Fibroblast of upper back skin (primary cell): ENCODE measurements at regions not wholly inside any gene's neighbourhood (a gene's known extent, or its start where the extent isn't known, plus 50 kb on each side); places are given as distances from the start of the nearest gene placed in this dataset.

ENCODE experiments used
- DNase-seq: peaks from one replicate; pipeline ENCODE4 v3.0.0-alpha.2; 2013

DNA sequence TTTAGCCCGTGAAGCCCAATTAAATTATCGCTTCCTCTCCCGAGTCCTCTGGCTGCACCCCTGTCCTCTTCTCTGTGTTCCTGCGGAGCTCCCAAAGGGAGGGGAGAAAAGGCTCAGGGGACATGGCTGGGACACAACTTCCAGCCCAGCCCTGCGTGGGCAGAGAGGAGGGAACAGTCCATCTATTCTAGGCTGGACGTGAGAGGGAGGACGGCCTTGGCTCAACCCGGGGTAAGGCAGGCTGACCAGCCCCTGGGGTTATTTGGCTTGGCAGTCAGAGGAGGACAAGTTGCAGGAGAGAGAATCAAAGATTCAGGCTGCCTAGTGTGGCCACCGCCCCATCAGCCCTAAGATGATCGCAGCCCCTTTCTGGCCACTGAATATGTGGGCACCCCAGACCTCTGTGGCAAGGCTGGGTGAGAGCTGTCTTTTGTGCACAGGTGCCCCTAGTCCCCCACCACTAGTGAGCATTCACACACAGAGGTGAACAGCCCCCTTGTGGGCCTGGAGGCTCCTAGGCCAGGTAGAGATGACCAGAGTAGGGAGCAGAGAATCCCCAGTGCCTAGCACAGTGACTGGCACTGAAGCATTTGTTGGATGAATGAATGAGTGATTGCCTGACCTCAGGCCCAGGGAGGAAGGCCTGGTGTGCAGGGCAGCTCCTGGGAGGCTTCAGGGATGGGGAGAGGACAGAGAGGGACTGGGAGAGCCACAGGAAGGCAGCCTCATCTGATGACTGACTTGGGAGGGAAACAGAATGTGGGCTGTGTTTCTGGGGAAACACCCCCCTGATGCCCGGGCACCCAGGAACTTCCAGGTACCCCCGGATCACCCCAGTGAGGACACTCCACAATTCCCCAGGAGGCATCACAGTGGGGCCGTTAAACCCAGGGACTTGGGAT, 133.9 kb downstream of the C9orf50 start:
- DNase-seq = no peak

- no peak for DNase-seq
Measured at GRCh38 chr9:129485145-129485774, 135.6 kb downstream of the C9orf50 start.

GRCh38 chr9:129484352-129485000, 136.4 kb downstream of the C9orf50 start:
- no peak for DNase-seq

GRCh38 chr9:129483415-129484351, 137.2 kb downstream of the C9orf50 start:
- DNase-seq = peak; percentile 94

- peak; percentile 97 for DNase-seq
Measured at GRCh38 chr9:129482521-129483414, 138.1 kb downstream of the C9orf50 start.

DNA sequence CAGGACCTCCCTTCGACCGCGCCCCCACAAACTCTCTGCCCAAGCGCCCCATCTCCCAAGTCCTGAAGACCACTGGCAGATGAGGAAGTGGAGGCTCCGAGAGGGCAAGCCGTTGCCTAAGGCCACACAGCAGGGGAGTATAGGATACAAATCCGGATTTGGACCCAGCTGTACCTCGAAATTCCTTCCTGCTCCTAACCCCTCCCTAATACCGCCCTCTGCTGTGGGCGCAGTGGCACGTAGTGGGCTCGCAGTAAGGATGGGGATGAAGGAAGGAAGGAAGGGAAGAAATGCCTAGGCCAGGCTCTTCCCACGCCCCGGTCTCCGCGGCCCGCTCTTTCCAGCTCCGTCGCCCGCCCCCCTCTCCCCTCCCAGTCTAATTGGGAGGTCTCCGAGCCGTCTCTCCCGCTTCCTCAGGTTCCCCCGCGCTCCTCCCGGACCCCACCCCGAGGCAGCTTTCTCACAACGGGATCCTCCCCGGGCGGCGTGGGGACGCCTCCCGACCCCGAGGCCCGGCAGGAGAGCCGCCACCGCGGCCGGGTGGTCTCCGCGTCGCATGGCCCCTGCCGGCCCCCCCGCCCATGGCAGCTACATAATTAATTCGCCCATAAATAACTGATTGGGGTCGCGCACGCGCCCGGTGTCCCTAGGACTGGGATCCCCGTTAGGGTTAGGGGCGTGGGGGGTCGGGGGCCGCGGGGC, 138.9 kb downstream of the C9orf50 start:
- DNase-seq = peak; percentile 61

DNA sequence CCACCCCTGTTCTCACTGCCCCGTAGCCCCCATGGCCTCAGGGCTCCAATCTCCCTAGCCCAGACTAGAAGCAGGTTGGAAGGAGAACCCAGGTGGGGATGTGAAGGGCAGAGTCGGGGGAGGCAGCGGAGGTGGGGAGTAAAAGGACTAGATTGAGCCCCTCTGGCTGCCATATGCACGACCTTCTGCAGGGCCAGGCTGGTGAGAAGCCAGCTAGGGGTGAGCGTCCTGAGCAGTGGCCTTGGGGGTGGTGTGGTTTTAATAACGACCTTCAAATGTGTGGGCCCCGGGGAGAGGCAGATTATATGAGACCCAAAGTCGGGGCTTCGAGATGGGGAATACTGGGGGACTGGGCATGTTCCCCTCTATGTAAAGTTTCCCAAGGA, 139.5 kb downstream of the C9orf50 start:
- no peak for DNase-seq

GRCh38 chr9:129480745-129481144, 140.2 kb downstream of the C9orf50 start:
- no peak for DNase-seq

DNA sequence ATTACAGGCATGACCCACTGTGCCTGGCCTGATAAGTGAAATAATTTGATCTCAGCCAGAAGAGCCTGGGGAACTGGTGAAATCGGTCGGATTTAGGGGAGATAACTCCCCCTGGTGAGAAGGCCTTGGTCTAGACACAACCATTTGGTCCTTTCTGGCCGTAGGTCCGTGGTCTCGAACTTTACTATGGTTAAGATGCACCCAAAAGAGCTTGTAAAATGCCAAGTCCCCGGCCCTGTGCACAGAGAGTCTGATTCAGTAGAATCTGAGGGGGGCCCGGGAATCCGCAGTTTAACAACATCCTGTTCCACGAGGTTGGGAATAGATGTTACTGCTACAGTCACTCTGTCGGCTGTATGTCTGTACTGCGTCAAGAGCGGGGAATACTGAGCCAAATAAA, 140.7 kb downstream of the C9orf50 start:
- DNase-seq = peak; percentile 53

- no peak for DNase-seq
Measured at GRCh38 chr9:129479631-129480011, 141.3 kb downstream of the C9orf50 start.

GRCh38 chr9:129478961-129479630, 141.8 kb downstream of the C9orf50 start:
- DNase-seq = no peak

DNA sequence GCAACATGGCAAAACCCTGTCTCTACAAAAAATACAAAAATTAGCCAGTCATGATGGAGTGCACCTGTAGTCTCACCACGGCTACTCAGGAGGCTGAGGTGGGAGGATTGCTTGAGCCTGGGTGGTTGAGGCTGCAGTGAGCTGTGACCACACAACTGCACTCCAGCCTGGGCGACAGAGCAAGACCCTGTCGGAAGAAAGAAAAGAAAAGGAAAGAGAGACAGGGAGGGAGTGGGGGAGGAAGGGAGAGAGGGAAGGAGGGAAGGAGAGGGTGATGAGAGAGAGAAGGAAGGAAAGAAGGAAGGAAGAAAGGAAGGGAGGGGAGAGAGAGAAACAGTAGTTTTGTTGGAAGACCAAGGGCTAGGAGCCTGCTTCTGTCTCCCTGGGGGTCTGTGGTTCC, 142.4 kb downstream of the C9orf50 start:
- no peak for DNase-seq

DNA sequence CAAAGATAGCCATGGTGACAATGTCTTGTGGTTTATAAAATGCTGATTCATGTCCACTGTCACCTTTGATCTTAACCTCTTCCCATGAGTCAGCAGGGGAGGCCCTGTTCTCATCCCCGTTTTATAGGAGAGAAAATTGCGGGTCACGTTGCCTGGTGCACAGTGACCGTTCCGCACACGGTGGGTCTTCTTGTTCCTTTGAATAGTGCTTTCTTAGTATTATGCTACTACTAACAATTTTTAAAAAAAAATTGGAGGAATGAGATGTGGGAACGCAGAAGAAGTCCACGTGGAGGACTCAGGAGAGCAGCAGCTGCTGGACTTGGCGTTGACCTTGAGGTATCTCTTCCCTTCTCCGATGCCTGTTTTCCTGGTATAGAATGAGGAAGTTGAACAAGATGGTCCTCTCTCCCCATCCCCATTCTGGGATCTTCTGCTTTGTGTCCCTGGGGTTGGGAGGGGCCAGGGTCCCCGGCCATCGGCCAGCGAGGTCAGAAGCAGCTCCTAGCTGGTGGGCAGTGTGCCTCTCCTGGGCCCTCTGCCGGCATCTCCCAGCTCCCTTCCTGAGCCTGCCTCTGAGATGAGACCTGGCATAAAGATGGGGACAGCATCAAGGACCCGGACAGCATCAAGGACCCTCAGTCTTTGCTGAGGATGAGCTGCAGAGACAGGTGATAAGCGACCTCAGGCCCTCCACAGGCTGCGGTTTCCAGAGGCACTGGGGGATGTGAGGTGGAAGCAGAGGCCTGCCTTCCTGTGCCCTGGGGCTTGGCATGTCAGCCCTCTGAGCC, 143.9 kb downstream of the C9orf50 start:
- DNase-seq = no peak

DNA sequence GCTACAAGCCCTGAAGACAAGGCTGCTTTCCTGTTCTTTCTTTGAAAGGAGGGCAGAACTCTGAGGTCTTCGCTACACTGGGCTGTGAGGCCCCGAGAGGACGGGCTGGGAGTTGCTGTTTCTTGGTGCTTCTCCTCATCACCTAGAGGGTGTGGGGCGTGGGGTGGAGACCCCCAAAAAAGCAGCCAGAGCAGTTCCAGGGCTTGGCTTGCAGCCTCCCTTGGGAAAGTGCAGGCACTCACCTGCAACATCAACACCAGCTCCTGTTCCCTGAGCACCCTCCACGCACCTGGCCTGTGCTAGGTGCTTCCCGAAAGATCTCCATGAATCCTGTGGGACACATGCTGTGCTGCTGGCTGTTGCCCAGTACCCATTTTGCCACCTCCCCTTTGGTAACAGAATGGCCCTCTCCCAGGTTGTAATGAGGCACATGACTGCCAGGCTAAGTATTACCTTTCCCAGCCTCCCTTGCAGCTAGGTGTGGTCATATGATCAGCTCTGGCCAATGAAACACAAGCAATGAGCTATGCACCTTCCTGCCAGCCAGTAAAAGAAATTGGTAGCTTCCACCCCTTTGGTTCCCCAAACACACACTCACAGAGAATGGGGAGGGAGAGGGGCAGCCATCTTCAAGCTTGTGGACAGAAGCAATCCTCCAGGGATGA, 146.0 kb downstream of the C9orf50 start:
- no peak for DNase-seq

DNA sequence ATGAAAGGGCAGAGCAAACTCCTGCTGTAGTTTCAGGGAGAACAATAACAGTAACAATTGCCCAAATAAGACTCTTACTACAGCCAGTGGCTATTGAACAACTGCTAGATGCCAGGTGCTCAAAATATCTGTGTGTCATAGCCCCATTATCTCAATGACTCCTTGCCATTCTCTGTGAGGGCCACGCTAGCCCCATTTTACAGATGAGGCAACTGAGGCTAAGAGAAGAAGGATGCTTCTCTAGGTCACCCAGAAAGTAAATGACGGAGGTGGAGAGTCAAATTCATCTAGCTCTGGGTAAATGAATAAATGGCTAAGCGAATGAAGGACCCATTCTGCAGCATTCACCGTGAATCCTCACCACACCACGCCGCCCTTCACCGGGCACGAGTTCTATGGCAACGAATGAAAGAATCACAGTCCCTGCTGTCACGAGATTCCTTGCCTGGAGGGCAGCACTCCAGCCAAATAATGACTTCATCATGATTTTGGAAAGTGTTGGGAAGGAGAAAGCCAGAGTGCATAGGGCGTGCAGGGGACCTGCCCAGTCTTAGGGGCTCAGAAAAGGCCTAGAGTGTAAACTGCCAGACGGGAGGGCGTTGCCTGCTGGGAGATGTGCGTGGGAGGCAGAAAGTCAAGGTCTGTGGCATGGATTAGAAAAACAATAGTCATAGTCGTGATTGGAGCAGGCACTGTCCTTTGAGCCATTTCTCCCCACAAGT, 147.2 kb downstream of the C9orf50 start:
- no peak for DNase-seq

- DNase-seq = no peak
Measured at GRCh38 chr9:129472651-129473102, 148.2 kb downstream of the C9orf50 start.

GRCh38 chr9:129471201-129472019, 149.5 kb downstream of the C9orf50 start:
- no peak for DNase-seq
